Mammary epithelial cell (primary cell): ENCODE measurements at regions not wholly inside any gene's neighbourhood (a gene's known extent, or its start where the extent isn't known, plus 50 kb on each side); places are given as distances from the start of the nearest gene placed in this dataset.

Experiments
- EZH2 ChIP-seq: IDR thresholded peaks from 2 replicates; pipeline ENCODE4 v1.6.1; 2012; ENCODE audit warnings: low read length, inconsistent platforms, borderline replicate concordance
- TF ChIP-seq, protein P1 (sequence below), 2 donors: IDR thresholded peaks in 1 of 2; conservative IDR thresholded peaks in 1 of 2; 2 replicates each; pipeline ENCODE4 v1.5.1; 2011 to 2012; ENCODE audit warnings: inconsistent platforms in 2 of 2, low read length in 2 of 2, mild to moderate bottlenecking in 2 of 2, control low read depth in 1 of 2, low read depth in 1 of 2; ENCODE audit not compliant: insufficient read depth in 1 of 2; ENCODE audit errors: extremely low read depth in 1 of 2

DNA sequence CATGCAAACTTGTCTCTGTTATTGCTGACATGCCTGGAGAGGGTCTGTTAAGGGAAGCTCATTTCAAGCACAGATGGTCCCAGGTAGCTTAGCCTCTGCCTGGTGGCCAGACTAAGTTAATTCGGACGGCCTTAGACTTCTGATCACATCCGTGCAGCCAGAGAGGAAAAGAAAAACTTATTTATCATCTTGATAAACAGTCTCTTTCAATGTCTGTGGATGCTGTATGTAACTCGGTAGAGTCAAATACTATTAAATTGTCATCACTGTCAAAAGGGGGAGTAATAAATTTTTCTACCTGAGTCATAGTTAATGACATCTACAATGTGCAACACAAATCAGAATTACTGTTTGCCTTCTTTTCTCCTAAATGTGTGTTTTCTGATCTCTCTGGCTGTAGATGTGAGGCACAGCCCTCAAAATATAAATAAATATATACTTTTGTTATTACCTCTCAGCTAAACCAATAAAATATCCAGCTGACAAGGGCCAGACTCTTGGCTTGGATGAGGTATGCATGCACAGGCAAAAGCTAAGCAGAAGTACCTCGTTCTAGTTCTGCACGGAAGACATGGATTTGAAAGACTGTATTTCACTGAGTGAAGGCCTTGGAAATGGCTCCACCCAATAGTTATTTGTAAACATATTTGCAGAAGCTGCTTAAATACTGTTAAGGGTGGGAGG, 530.0 kb downstream of the TAFA4 start:
- TF ChIP-seq, protein P1, sequence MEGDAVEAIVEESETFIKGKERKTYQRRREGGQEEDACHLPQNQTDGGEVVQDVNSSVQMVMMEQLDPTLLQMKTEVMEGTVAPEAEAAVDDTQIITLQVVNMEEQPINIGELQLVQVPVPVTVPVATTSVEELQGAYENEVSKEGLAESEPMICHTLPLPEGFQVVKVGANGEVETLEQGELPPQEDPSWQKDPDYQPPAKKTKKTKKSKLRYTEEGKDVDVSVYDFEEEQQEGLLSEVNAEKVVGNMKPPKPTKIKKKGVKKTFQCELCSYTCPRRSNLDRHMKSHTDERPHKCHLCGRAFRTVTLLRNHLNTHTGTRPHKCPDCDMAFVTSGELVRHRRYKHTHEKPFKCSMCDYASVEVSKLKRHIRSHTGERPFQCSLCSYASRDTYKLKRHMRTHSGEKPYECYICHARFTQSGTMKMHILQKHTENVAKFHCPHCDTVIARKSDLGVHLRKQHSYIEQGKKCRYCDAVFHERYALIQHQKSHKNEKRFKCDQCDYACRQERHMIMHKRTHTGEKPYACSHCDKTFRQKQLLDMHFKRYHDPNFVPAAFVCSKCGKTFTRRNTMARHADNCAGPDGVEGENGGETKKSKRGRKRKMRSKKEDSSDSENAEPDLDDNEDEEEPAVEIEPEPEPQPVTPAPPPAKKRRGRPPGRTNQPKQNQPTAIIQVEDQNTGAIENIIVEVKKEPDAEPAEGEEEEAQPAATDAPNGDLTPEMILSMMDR (conservative IDR thresholded peaks at IDR 0.05 in 1 of 2, IDR thresholded peaks at IDR 0.05 in 1 of 2; ENCODE audit: extremely low read depth in 1 of 2, insufficient read depth in 1 of 2, low read depth in 1 of 2, low read length in 2 of 2): no peak
- TF ChIP-seq EZH2: no peak
